Germinal center (tissue), 1 donor: ENCODE measurements at regions not wholly inside any gene's neighbourhood (a gene's known extent, or its start where the extent isn't known, plus 50 kb on each side); places are given as distances from the start of the nearest gene placed in this dataset.

Source experiments
- DNase-seq: peaks from one replicate; pipeline ENCODE4 v3.0.0; 2012; ENCODE audit warnings: mixed read lengths, low spot score

DNA sequence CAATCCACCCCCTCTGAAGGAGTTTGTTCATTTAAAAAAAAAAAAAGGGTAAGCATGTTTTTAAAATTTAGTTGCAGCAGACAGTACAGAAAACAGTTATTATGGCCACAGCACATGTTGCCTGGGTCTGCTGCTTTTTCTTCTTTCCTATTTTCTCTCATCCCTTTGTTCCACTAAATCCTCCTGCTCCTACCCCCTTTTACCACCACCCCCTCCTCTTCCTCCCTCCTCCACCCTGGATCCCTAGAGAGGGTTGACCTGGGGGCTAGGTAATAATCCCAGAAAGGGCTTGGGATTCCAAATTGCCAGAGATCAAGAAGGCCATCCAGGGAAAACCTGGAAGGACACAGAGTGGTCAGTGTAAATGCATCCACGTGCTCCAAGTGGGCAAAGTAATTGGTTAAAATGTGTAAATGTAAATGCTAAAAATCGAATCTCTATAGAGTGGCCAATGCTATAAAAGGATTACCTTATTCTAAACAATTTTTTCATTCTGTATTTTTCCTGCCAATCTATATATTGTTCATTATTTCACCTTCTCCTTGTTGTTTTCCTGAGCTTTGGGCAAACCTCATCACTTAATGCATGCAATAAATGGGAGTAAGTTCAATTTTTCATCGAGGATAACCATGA is 89.0 kb upstream of the PIK3CG start:
- DNase-seq: no peak

DNA sequence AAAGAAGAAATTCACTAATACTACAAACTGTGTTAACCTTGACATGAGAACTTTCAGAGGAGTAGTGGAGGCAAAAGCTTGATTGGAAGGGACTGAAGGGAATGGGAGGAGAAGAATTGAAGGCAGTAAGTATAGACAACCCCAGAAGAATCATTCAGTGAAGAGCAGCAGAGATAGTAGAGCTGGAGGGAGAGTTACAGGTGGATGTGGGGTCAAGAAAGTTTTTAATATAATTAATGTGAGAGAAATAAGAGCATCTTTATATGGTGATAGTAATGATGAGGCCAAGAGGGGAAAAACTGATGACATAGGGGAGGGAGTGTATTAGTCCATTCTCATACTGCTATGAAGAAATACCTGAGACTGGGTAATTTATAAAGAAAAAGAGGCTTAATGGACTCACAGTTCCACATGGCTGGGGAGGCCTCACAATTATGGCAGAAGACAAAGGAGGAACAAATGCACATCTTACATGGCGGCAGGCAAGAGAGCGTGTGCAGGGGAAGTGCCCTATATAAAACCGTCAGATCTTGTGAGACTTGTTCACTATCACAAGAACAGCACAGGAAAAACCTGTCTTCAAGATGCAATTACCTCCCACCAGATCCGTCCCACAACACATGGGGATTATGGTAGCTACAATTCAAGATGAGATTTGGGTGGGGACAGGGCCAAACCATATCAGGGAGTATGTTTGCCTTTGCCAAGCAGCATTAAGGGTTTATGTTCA is 88.3 kb upstream of the PIK3CG start:
- DNase-seq: no peak

- no peak for DNase-seq
These were observed 87.3 kb upstream of the PIK3CG start for GRCh38 chr7:106777674-106778299.

DNA sequence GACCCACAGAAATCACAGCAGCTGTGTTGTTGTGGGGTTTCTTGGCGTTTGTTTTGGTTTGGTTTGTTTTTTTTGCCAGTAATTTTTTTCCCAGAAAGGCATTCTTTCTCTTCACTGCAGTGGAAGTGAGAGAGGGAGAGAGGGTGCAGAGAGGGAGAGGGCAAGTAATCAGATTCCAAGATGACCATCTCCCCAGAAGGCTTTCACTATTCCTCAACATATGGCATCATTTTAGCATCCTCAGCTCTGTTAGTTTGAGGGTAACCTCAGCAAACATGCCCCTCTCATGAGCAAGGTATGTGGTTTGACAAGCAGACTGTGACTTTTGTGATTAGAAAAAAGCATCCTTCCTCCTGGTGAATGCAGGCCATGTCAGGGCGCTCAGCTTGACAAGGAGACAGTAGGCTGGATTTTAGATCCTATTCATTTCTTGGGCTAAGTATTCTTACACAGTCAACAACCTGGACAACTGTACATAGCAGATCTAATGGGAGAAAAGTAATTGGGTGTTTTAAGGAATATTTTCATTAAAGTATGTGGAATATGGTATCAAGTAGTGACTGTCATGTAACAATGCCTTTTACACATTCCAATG is 86.3 kb upstream of the PIK3CG start:
- DNase-seq: no peak

DNA sequence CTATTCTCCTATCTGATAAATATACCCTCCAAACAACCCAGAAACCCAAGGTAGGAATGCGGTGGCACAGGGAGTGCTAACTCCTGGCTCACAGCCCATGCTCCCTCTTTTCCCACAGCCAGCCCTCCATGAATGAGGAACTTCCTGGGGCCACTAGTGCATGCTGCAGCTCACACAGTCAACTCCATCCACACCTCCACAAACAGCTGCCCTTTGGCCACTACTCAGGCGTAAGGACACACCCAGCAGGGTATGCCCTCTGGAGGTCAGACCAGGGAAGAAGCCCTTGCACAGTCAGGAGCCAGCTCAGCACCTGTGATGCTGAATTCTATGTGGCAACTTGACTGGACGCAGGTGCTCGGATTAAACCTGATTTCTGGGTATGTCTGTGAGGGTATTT is 85.2 kb upstream of the PIK3CG start:
- no peak for DNase-seq

DNA sequence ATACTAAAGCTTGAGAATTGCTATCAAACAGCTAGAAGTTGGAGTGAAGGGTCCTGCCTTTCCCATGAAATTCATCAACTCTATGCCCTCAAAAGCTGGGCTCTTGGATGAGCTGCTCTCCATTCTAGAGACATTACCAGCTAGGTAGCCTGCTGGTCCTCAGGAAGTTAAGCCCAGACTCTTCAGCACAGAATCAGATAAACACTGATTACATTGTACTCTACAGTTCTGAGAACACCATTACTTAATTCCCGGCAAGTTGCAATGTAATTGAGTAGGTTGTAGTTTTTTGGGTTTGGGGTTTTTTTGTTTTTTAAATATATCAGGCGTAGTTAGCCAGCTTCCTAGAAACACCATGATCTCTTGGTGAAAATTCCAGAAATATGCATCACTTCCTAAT is 84.1 kb upstream of the PIK3CG start:
- DNase-seq: no peak

- DNase-seq: no peak
These were observed 83.1 kb upstream of the PIK3CG start for GRCh38 chr7:106781828-106782544.

DNA sequence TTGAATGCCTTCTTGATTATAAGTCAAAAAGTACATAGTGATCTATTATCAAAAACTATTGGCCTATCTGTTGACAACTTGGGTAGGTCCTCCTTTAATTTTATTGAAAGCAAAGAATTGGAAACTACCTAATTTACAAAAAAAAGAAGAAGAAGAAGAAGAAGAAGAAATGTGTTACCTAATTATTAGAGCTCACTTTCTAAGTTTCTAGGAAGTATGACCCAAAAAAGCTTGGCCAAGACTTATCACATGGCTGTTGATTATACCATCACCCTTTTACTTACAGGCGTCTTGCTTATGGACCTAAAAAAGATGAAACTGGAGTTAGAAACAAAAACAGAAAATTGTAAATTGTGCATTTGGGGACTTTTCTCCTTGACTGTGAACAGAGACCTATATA is 81.8 kb upstream of the PIK3CG start:
- DNase-seq: no peak

GRCh38 chr7:106788637-106789036 is 76.4 kb upstream of the PIK3CG start:
- no peak for DNase-seq

GRCh38 chr7:106791526-106791925 is 73.6 kb upstream of the PIK3CG start:
- no peak for DNase-seq

GRCh38 chr7:106792233-106792926 is 72.7 kb upstream of the PIK3CG start:
- no peak for DNase-seq

- peak; percentile 45 for DNase-seq
These were observed 71.8 kb upstream of the PIK3CG start for GRCh38 chr7:106793015-106793975.

- no peak for DNase-seq
These were observed 70.6 kb upstream of the PIK3CG start for GRCh38 chr7:106794276-106795083.

GRCh38 chr7:106795084-106795876 is 69.8 kb upstream of the PIK3CG start:
- no peak for DNase-seq

GRCh38 chr7:106795877-106796231 is 69.2 kb upstream of the PIK3CG start:
- DNase-seq: no peak

- DNase-seq: no peak
These were observed 67.1 kb upstream of the PIK3CG start for GRCh38 chr7:106797937-106798336.

DNA sequence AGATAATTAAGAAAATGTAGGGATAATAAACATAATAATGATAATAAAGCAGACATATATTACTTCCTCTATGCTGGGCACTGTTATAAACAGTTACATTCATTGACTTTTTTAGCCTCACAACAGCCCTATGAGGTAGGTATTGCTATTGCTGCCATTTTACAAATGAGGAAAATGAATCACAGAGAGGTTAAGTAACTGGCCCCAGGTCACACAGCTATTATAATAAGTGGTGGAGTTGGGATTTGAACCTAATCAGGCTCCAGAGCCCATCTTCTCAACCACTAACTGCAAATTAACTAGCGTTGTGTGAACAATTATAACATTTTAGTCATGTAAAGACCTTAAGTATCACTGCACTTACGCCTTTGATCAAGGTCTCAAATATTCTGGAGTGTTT is 62.5 kb upstream of the PIK3CG start:
- no peak for DNase-seq

- no peak for DNase-seq
These were observed 58.5 kb upstream of the PIK3CG start for GRCh38 chr7:106806556-106806955.

- no peak for DNase-seq
These were observed 57.6 kb upstream of the PIK3CG start for GRCh38 chr7:106807474-106807873.
